ENCODE measurements at regions not wholly inside any gene's neighbourhood (a gene's known extent, or its start where the extent isn't known, plus 50 kb on each side); places are given as distances from the start of the nearest gene placed in this dataset.

GRCh38 chr10:120671491-120671890 lies 179.7 kb upstream of the WDR11 start:
- TF ChIP-seq POLR2A (IDR thresholded peaks at IDR 0.05) (no peak), CTCF (IDR thresholded peaks at IDR 0.05) (no peak), EP300 (IDR thresholded peaks at IDR 0.05) (no peak), POLR2AphosphoS5 (IDR thresholded peaks at IDR 0.05) (no peak)

All from stomach (tissue), 4 donors.